DND-41 (cell line): ENCODE measurements at regions not wholly inside any gene's neighbourhood (a gene's known extent, or its start where the extent isn't known, plus 50 kb on each side); places are given as distances from the start of the nearest gene placed in this dataset.

ENCODE experiments used
- CTCF ChIP-seq: IDR thresholded peaks from 2 replicates; pipeline ENCODE4 v1.5.1; 2012; ENCODE audit warnings: borderline replicate concordance, low read length, moderate library complexity, mild to moderate bottlenecking; ENCODE audit not compliant: poor library complexity, severe bottlenecking; ENCODE audit errors: extremely low read depth
- EZH2 ChIP-seq: IDR thresholded peaks from 3 replicates; pipeline ENCODE4 v1.6.1; 2012; ENCODE audit warnings: borderline replicate concordance, low read depth, mild to moderate bottlenecking, moderate library complexity, low read length, inconsistent platforms; ENCODE audit not compliant: severe bottlenecking

GRCh38 chr6:159100395-159101182 is 55.8 kb upstream of the TAGAP start:
- TF ChIP-seq CTCF (no peak), EZH2 (no peak)
